ENCODE measurements at regions not wholly inside any gene's neighbourhood (a gene's known extent, or its start where the extent isn't known, plus 50 kb on each side); places are given as distances from the start of the nearest gene placed in this dataset.
"Not testable (repeated sequence)": the region's sequence is repeated elsewhere in the genome, so short reads cannot be mapped to it uniquely, and the experiment has no call there.

GRCh38 chr6:115873901-115874300, 186.8 kb downstream of the FRK start:
- no peak for TF ChIP-seq ZNF274 (IDR thresholded peaks at IDR 0.05; ENCODE audit: low read depth, low read length)
- no peak overlapping the region for H3K4me3 ChIP-seq (ENCODE audit: low read length)

- H3K4me3 ChIP-seq (ENCODE audit: low read length) = no peak overlapping the region
- TF ChIP-seq ZNF274 (IDR thresholded peaks at IDR 0.05; ENCODE audit: low read depth, low read length) = no peak
These were observed 190.2 kb downstream of the FRK start for GRCh38 chr6:115870464-115870863.

- no peak for TF ChIP-seq ZNF274 (IDR thresholded peaks at IDR 0.05; ENCODE audit: low read depth, low read length)
- H3K4me3 ChIP-seq (ENCODE audit: low read length) = no peak overlapping the region
These were observed 194.8 kb downstream of the FRK start for GRCh38 chr6:115865914-115866313.

GRCh38 chr6:115863211-115863610, 197.5 kb downstream of the FRK start:
- no peak for TF ChIP-seq ZNF274 (IDR thresholded peaks at IDR 0.05; ENCODE audit: low read depth, low read length)
- no peak overlapping the region for H3K4me3 ChIP-seq (ENCODE audit: low read length)

- H3K4me3 ChIP-seq (ENCODE audit: low read length) = not testable (repeated sequence)
These were observed 199.0 kb downstream of the FRK start for GRCh38 chr6:115861658-115862057.

- H3K4me3 ChIP-seq (ENCODE audit: low read length) = not testable (repeated sequence)
These were observed 201.1 kb downstream of the FRK start for GRCh38 chr6:115859577-115859976.

- H3K4me3 ChIP-seq (ENCODE audit: low read length) = no peak overlapping the region
- no peak for TF ChIP-seq ZNF274 (IDR thresholded peaks at IDR 0.05; ENCODE audit: low read depth, low read length)
These were observed 205.6 kb downstream of the FRK start for GRCh38 chr6:115854866-115855665.

- no peak overlapping the region for H3K4me3 ChIP-seq (ENCODE audit: low read length)
- no peak for TF ChIP-seq ZNF274 (IDR thresholded peaks at IDR 0.05; ENCODE audit: low read depth, low read length)
These were observed 213.0 kb downstream of the FRK start for GRCh38 chr6:115847671-115848070.

- TF ChIP-seq ZNF274 (IDR thresholded peaks at IDR 0.05; ENCODE audit: low read depth, low read length) = no peak
These were observed 216.7 kb downstream of the FRK start for GRCh38 chr6:115843945-115844344.

GRCh38 chr6:115842338-115842737, 218.4 kb downstream of the FRK start:
- no peak overlapping the region for H3K4me3 ChIP-seq (ENCODE audit: low read length)
- no peak for TF ChIP-seq ZNF274 (IDR thresholded peaks at IDR 0.05; ENCODE audit: low read depth, low read length)

More at GRCh38 chr6:115843945-115844344, 216.7 kb downstream of the FRK start:
- no peak overlapping the region for H3K4me3 ChIP-seq (ENCODE audit: low read length)

- no peak for TF ChIP-seq ZNF274 (IDR thresholded peaks at IDR 0.05; ENCODE audit: low read depth, low read length)
- H3K4me3 ChIP-seq (ENCODE audit: low read length) = no peak overlapping the region
These were observed 221.0 kb downstream of the FRK start for GRCh38 chr6:115839583-115840181.

GRCh38 chr6:115838763-115839401, 221.8 kb downstream of the FRK start:
- H3K4me3 ChIP-seq (ENCODE audit: low read length) = no peak overlapping the region
- TF ChIP-seq ZNF274 (IDR thresholded peaks at IDR 0.05; ENCODE audit: low read depth, low read length) = no peak

- TF ChIP-seq ZNF274 (IDR thresholded peaks at IDR 0.05; ENCODE audit: low read depth, low read length) = no peak
- H3K4me3 ChIP-seq (ENCODE audit: low read length) = no peak overlapping the region
These were observed 222.5 kb downstream of the FRK start for GRCh38 chr6:115838216-115838615.

GRCh38 chr6:115836374-115836773, 224.3 kb downstream of the FRK start:
- H3K4me3 ChIP-seq (ENCODE audit: low read length) = not testable (repeated sequence)

GRCh38 chr6:115835314-115835713, 225.4 kb downstream of the FRK start:
- no peak overlapping the region for H3K4me3 ChIP-seq (ENCODE audit: low read length)
- no peak for TF ChIP-seq ZNF274 (IDR thresholded peaks at IDR 0.05; ENCODE audit: low read depth, low read length)

GRCh38 chr6:115834542-115834941, 226.1 kb downstream of the FRK start:
- H3K4me3 ChIP-seq (ENCODE audit: low read length) = not testable (repeated sequence)
